IMR-90 (cell line): ENCODE measurements at regions not wholly inside any gene's neighbourhood (a gene's known extent, or its start where the extent isn't known, plus 50 kb on each side); places are given as distances from the start of the nearest gene placed in this dataset.

ENCODE experiments used
- ATAC-seq: fragments of 200-7000 bp; cut with Tn5 transposase; 2 replicates; pipeline ENCODE4 v1.9.1; 2020; ENCODE audit warnings: low read depth, mild to moderate bottlenecking, moderate library complexity
- BruUV-seq: library from RNA; stranded (reverse); fragments of 400-500 nt; replicated peaks from 2 replicates; lab custom pipeline; 2021; lab: Mats Ljungman, UMichigan
- CTCF ChIA-PET: fragments of 300-600 bp; formaldehyde crosslinking; extraction: SDS; loops from one replicate; lab custom pipeline; 2021; ENCODE audit warnings: antibody characterized with exemption; lab: Yijun Ruan, JAX
- POLR2A ChIA-PET: fragments of 300-600 bp; sonication (Branson Sonifier 250); formaldehyde crosslinking; loops from one replicate; lab custom pipeline; 2022; ENCODE audit warnings: antibody characterized with exemption; ENCODE audit not compliant: unreplicated experiment; lab: Charles Lee
- DNase-seq: peaks from one replicate; pipeline ENCODE4 v3.0.0; 2013
- H2AFZ ChIP-seq: replicated peaks from 2 replicates; pipeline ENCODE3; 2013; ENCODE audit warnings: low read length, mild to moderate bottlenecking; ENCODE audit not compliant: poor library complexity
- H2AK5ac ChIP-seq: 2 replicates; pipeline ENCODE4 v1.6.1; 2013; ENCODE audit warnings: low read depth, low read length, inconsistent platforms
- H2AK9ac ChIP-seq: replicated peaks from 2 replicates; pipeline ENCODE3; 2013; ENCODE audit warnings: mild to moderate bottlenecking, low read depth, low read length, moderate library complexity; ENCODE audit not compliant: poor library complexity
- H2BK120ac ChIP-seq: 2 replicates; pipeline ENCODE4 v1.6.1; 2013; ENCODE audit warnings: low read depth, low read length, inconsistent platforms
- H2BK15ac ChIP-seq: 3 replicates; pipeline ENCODE4 v1.6.1; 2013; ENCODE audit warnings: low read depth, low read length, inconsistent platforms
- H2BK20ac ChIP-seq: 2 replicates; pipeline ENCODE4 v1.6.1; 2013; ENCODE audit warnings: low read depth, mild to moderate bottlenecking, inconsistent platforms, low read length, moderate library complexity
- H2BK5ac ChIP-seq: 2 replicates; pipeline ENCODE4 v1.6.1; 2013; ENCODE audit warnings: mild to moderate bottlenecking, low read depth, low read length, inconsistent platforms; ENCODE audit not compliant: poor library complexity, severe bottlenecking
- H3K14ac ChIP-seq: replicated peaks from 2 replicates; pipeline ENCODE4 v1.6.1; 2013; ENCODE audit warnings: low read depth, low read length, inconsistent platforms
- H3K18ac ChIP-seq: 2 replicates; pipeline ENCODE4 v1.6.1; 2013; ENCODE audit warnings: low read depth, low read length, control low read depth
- H3K23ac ChIP-seq: 2 replicates; pipeline ENCODE4 v1.6.1; 2013; ENCODE audit warnings: low read depth, low read length, inconsistent platforms
- H3K27ac ChIP-seq: 2 replicates; pipeline ENCODE4 v1.5.1; 2013; ENCODE audit warnings: mild to moderate bottlenecking, control low read depth, low read length; ENCODE audit not compliant: insufficient read depth
- H3K27me3 ChIP-seq: 2 replicates; pipeline ENCODE4 v1.6.1; 2013; ENCODE audit warnings: low read length; ENCODE audit not compliant: control insufficient read depth, insufficient read depth
- H3K36me3 ChIP-seq: 2 replicates; pipeline ENCODE4 v1.6.1; 2013; ENCODE audit warnings: low read length, mixed read lengths; ENCODE audit not compliant: control insufficient read depth, insufficient read depth
- H3K4ac ChIP-seq: 2 replicates; pipeline ENCODE4 v1.6.1; 2013; ENCODE audit warnings: low read depth, low read length, inconsistent platforms
- H3K4me1 ChIP-seq: 2 replicates; pipeline ENCODE4 v1.6.1; 2013; ENCODE audit warnings: low read length, mixed read lengths; ENCODE audit not compliant: control insufficient read depth, insufficient read depth
- H3K4me2 ChIP-seq: 2 replicates; pipeline ENCODE4 v1.6.1; 2013; ENCODE audit warnings: low read depth, mild to moderate bottlenecking, control low read depth, low read length, moderate library complexity
- H3K4me3 ChIP-seq: 2 replicates; pipeline ENCODE4 v1.5.1; 2013; ENCODE audit warnings: low read depth, mild to moderate bottlenecking, control low read depth, low read length, moderate library complexity; ENCODE audit not compliant: insufficient read depth
- H3K56ac ChIP-seq: 2 replicates; pipeline ENCODE4 v1.6.1; 2013; ENCODE audit warnings: low read length, inconsistent platforms; ENCODE audit not compliant: insufficient read depth; ENCODE audit errors: extremely low read depth
- H3K79me1 ChIP-seq, 2 experiments: 2 replicates each; pipeline ENCODE4 v1.6.1; 2013; ENCODE audit warnings: low read length in 2 of 2, inconsistent platforms in 1 of 2, low read depth in 1 of 2
- H3K9ac ChIP-seq: 2 replicates; pipeline ENCODE4 v1.6.1; 2013; ENCODE audit warnings: low read depth, low read length, control low read depth
- H3K9me1 ChIP-seq: 2 replicates; pipeline ENCODE4 v1.6.1; 2013; ENCODE audit warnings: low read length, inconsistent platforms; ENCODE audit not compliant: insufficient read depth
- H3K9me3 ChIP-seq: 2 replicates; pipeline ENCODE4 v1.6.1; 2013; ENCODE audit warnings: low read length; ENCODE audit not compliant: control insufficient read depth, insufficient read depth
- H4K20me1 ChIP-seq: 2 replicates; pipeline ENCODE4 v1.6.1; 2013; ENCODE audit warnings: low read length, inconsistent platforms; ENCODE audit not compliant: insufficient read depth
- H4K5ac ChIP-seq: 2 replicates; pipeline ENCODE4 v1.6.1; 2013; ENCODE audit warnings: mild to moderate bottlenecking, low read depth, low read length, control low read depth
- H4K8ac ChIP-seq, 2 experiments: 2 replicates each; pipeline ENCODE4 v1.6.1; 2013; ENCODE audit warnings: low read depth in 2 of 2, low read length in 2 of 2, control low read depth in 1 of 2, inconsistent platforms in 1 of 2
- H4K91ac ChIP-seq: 2 replicates; pipeline ENCODE4 v1.6.1; 2013; ENCODE audit warnings: low read depth, low read length, inconsistent platforms; ENCODE audit not compliant: insufficient read depth
- BHLHE40 ChIP-seq: fragments of 150-350 bp; IDR thresholded peaks from 2 replicates; pipeline ENCODE4 v1.6.1; 2016; ENCODE audit warnings: mild to moderate bottlenecking, low read depth, low read length
- CHD1 ChIP-seq: IDR thresholded peaks from 2 replicates; pipeline ENCODE4 v1.6.1; 2012; ENCODE audit warnings: low read depth, low read length, improper control_type of control experiment
- FOS ChIP-seq: fragments of 150-350 bp; IDR thresholded peaks from 2 replicates; pipeline ENCODE4 v1.6.1; 2016; ENCODE audit warnings: low read depth, low read length
- MAZ ChIP-seq: IDR thresholded peaks from 2 replicates; pipeline ENCODE4 v1.6.1; 2012; ENCODE audit warnings: low read depth, mild to moderate bottlenecking, low read length, improper control_type of control experiment, moderate library complexity, borderline replicate concordance
- RAD21 ChIP-seq: IDR thresholded peaks from 2 replicates; pipeline ENCODE4 v1.6.1; 2012; ENCODE audit warnings: low read length, improper control_type of control experiment
- RFX5 ChIP-seq: IDR thresholded peaks from 2 replicates; pipeline ENCODE4 v1.8.0; 2012; ENCODE audit warnings: low read depth, mild to moderate bottlenecking, low read length, moderate library complexity
- SMC3 ChIP-seq: fragments of 150-350 bp; IDR thresholded peaks from 2 replicates; pipeline ENCODE4 v1.6.1; 2016; ENCODE audit warnings: low read depth, mild to moderate bottlenecking, antibody characterized with exemption, low read length, moderate library complexity
- WGBS, 2 experiments: methylation state at CpG; one replicate each; pipeline versions ENCODE4 v1.1.5 to v1.1.7; 2013; ENCODE audit warnings: missing lambda C conversion rate in 2 of 2; ENCODE audit not compliant: insufficient read length in 1 of 2; ENCODE audit errors: extremely low coverage in 2 of 2; 5-methylcytosine and 5-hydroxymethylcytosine counted together
- dilution Hi-C: fragments of 300-500 bp; cut with HindIII; formaldehyde crosslinking; loops from one replicate; pipeline ENCODE4 v1.14.3; 2018; ENCODE audit warnings: low sequenced_read_pairs; ENCODE audit not compliant: unreplicated experiment
- in situ Hi-C: fragments of 300-500 bp; cut with MboI; formaldehyde crosslinking; loops from 3 replicates; pipeline ENCODE4 v1.14.3; 2019; ENCODE audit warnings: low sequenced_read_pairs, inconsistent platforms, mixed read lengths
- intact Hi-C: fragments of 100-400 bp; cut with micrococcal nuclease; formaldehyde crosslinking; loops from 2 replicates; pipeline ENCODE4 v1.10.0; 2022
- TF ChIP-seq, protein P1 (sequence below): fragments of 150-350 bp; IDR thresholded peaks from 2 replicates; pipeline ENCODE4 v1.6.1; 2017; ENCODE audit warnings: mild to moderate bottlenecking, antibody characterized with exemption, low read length, low read depth

DNA sequence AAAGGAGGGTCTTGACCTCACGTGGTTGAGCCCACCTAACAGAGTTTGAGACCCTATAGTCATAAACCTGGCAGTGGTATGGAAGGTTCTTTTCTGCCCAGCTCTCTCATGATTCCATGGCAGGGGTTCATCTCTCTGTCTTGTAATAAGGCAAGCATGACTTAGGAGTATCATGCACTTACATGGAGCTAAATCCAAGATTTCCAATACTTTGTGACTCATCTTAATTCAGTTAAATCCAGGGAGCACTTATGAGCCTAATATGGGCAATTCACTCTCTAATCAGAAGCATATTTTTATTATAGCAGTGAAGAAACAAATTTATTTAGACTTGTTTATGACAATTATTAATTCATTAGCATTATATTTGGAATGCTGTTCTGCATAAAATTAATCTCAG lies 131.8 kb upstream of the CPSF6 start:
- no TSS peak for BruUV-seq
- Histone ChIP-seq H2BK120ac (no peak overlapping the region), H3K27ac (no peak overlapping the region), H3K4me1 (no peaks in the 10 kb centered on the region), H3K9me3 (no peaks in the 10 kb centered on the region), H3K4ac (no peak overlapping the region), H3K36me3 (no peaks in the 10 kb centered on the region), H4K20me1 (no peaks in the 10 kb centered on the region), H3K27me3 (peaks cover 7% of the 10 kb centered on the region), H2AFZ (no peak overlapping the region), H3K9me1 (no peaks in the 10 kb centered on the region), H2BK20ac (no peak overlapping the region), H4K91ac (no peak overlapping the region), H3K23ac (no peak overlapping the region), H3K18ac (no peak overlapping the region), H3K14ac (no peak overlapping the region), H3K4me2 (no peak overlapping the region), H3K4me3 (no peak overlapping the region), H2AK9ac (no peak overlapping the region), H3K79me1 (no peaks in the 10 kb centered on the region), H4K8ac (no peak overlapping the region), H4K5ac (no peak overlapping the region), H2BK5ac (no peak overlapping the region), H2BK15ac (no peak overlapping the region), H3K9ac (no peak overlapping the region), H3K56ac (no peak overlapping the region), H2AK5ac (no peak overlapping the region)
- TF ChIP-seq SMC3 (no peak), MAZ (no peak), CHD1 (no peak), FOS (no peak), RAD21 (no peak), RFX5 (no peak), BHLHE40 (no peak)
- TF ChIP-seq, protein P1, sequence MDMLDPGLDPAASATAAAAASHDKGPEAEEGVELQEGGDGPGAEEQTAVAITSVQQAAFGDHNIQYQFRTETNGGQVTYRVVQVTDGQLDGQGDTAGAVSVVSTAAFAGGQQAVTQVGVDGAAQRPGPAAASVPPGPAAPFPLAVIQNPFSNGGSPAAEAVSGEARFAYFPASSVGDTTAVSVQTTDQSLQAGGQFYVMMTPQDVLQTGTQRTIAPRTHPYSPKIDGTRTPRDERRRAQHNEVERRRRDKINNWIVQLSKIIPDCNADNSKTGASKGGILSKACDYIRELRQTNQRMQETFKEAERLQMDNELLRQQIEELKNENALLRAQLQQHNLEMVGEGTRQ, result no peak
- no peak for DNase-seq
- ATAC-seq, result no peak
- in situ Hi-C loops (no loop called here), intact Hi-C loops (no loop called here), dilution Hi-C loops (no loop called here)
- CTCF ChIA-PET, result no interaction called here
- POLR2A ChIA-PET, result no interaction called here
- no CpG with 5 or more reads among the region's 1 CpG for WGBS, 2 experiments
